ENCODE measurements at regions not wholly inside any gene's neighbourhood (a gene's known extent, or its start where the extent isn't known, plus 50 kb on each side); places are given as distances from the start of the nearest gene placed in this dataset.
"Not testable (repeated sequence)": the region's sequence is repeated elsewhere in the genome, so short reads cannot be mapped to it uniquely, and the experiment has no call there.

GRCh38 chrX:128805236-128805635, 718.1 kb downstream of the SMARCA1 start:
- DNase-seq (ENCODE audit: extremely low read depth, low read depth, low spot score) = no peak

DNA sequence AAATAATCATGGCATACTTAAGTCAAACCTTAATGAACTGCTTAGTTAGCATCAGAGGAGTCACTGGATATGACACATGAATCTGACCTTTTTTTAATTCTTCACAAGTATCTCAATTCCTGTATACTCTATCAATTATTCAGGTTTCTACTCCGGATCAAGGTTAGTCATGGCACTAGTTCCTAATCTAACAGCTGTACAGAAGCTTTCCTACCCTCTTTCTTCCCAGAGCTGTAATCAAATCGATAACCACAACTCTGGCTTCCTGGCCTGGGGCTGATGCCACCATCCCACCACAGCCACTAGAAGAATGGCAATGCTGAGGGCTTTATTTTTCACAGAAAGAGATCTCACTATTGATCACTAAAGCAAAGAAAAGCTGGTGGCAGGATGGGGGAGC, 718.5 kb downstream of the SMARCA1 start:
- no peak for DNase-seq (ENCODE audit: extremely low read depth, low read depth, low spot score)

- no peak for DNase-seq (ENCODE audit: extremely low read depth, low read depth, low spot score)
These were observed 723.2 kb downstream of the SMARCA1 start for GRCh38 chrX:128800138-128800537.

DNA sequence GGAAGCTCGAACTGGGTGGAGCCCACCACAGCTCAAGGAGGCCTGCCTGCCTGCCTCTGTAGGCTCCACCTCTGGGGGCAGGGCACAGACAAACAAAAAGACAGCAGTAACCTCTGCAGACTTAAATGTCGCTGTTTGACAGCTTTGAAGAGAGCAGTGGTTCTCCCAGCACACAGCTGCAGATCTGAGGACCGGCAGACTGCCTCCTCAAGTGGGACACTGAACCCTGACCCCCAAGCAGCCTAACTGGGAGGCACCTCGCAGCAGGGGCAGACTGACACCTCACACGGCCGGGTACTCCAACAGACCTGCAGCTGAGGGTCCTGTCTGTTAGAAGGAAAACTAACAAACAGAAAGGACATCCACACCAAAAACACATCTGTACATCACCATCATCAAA, 730.9 kb upstream of the ACTRT1 start:
- DNase-seq (ENCODE audit: extremely low read depth, low read depth, low spot score) = not testable (repeated sequence)

GRCh38 chrX:128781506-128781905, 729.3 kb upstream of the ACTRT1 start:
- DNase-seq (ENCODE audit: extremely low read depth, low read depth, low spot score) = no peak

DNA sequence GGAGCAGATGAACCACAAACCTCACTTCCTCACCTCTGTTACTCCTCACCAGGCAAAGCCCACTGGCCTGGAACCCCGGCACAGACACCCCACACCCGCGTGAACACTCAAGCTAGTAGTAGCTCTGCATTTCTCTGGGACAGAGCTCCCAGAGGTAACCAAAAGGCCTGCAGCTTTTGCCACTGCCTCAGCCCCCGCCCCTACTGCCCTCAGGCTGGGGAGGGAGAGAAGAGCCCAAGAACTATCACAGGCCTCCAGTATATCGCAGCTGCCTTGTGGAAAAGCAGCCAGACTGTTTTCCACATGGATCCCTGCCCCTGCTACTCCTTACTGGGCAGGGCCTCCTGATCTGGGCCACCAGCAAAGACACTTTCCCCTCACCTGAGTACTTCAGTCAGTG, 728.7 kb upstream of the ACTRT1 start:
- no peak for DNase-seq (ENCODE audit: extremely low read depth, low read depth, low spot score)

GRCh38 chrX:128769495-128769894, 717.3 kb upstream of the ACTRT1 start:
- DNase-seq (ENCODE audit: extremely low read depth, low read depth, low spot score) = no peak

- DNase-seq (ENCODE audit: extremely low read depth, low read depth, low spot score) = no peak
These were observed 707.5 kb upstream of the ACTRT1 start for GRCh38 chrX:128759745-128760144.

DNA sequence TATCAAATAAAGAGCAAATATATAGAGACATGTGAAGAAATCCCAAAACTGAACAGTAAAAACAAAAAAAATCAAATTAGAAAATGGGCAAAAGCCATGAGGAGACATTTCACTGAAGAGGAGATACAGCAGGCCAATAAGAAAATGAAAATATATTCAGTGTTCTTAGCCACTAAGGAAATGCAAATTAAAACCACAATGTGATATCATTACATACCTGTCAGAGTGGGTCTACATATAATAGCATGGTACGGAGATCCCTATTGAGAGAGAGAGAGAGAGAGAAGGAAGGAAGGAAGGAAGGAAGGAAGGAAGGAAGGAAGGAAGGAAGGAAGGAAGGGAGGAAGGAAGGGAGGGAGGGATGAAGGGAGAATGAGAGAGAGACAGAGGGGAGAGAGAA, 707.0 kb upstream of the ACTRT1 start:
- no peak for DNase-seq (ENCODE audit: extremely low read depth, low read depth, low spot score)

GRCh38 chrX:128754130-128754529, 701.9 kb upstream of the ACTRT1 start:
- DNase-seq (ENCODE audit: extremely low read depth, low read depth, low spot score) = no peak

DNA sequence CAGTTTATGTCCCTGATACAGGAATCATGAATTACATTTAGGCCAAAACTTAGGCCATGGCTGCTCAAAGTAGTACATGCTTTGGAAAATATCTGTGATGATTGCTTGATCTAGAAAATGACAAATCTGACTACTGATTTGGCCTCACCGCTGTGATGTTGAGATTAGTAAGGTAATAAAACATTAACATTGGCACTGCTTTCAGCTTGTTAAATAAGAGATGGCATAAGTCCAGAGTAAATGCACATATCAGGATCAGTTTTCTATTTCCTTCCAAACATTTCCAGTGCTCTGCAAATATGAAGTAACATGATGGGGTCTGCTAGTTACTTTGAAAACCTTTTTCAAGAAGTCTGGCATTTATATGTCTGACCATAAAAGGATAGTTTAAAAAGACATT, 687.3 kb upstream of the ACTRT1 start:
- no peak for DNase-seq (ENCODE audit: extremely low read depth, low read depth, low spot score)

GRCh38 chrX:128728943-128729342, 676.7 kb upstream of the ACTRT1 start:
- DNase-seq (ENCODE audit: extremely low read depth, low read depth, low spot score) = no peak

DNA sequence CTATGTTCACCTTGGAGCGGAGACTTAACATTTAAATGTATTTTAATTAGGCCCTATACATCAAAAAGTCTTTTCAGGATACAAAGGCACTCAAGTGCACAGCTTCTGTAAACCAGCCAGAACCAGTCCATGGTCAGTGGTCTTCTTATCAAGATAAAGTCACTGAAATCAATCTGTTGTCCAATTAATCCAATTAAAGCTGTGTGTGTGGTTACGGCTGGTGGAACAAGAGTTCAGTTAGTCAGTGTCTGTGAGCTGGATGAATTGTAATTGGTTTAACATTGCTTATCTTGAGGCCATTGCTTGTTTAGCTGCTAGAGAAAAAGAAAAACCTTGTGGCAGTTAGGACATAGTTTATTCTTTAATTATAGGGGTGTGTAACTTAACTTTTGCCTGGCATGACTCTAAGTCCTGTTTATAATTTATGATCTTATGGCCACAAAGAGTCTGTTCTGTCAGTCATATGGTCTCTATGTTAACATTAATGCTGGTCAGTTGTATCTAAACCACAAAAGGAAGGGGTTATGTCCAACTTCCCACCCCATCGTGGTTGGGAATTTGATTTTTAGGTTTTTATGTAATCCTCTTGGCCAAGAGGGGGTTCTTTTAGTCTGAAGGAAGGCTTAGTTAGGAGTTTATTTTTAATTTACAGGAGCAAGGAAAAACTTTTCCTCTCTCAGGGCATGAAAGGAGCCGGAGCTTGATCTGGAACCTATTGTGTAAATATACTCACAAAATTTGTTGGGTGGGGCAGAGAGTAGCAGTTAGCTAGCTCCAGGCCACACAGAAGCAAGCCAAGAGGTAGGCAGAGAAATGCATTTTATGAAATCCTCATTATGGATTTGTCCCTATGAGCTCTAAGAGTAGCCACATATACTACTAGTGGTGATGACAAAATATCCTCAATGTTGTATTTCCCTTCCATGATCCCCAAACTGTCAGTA, 665.7 kb upstream of the ACTRT1 start:
- no peak for DNase-seq (ENCODE audit: extremely low read depth, low read depth, low spot score)

GRCh38 chrX:128714425-128714824, 662.2 kb upstream of the ACTRT1 start:
- no peak for DNase-seq (ENCODE audit: extremely low read depth, low read depth, low spot score)

DNA sequence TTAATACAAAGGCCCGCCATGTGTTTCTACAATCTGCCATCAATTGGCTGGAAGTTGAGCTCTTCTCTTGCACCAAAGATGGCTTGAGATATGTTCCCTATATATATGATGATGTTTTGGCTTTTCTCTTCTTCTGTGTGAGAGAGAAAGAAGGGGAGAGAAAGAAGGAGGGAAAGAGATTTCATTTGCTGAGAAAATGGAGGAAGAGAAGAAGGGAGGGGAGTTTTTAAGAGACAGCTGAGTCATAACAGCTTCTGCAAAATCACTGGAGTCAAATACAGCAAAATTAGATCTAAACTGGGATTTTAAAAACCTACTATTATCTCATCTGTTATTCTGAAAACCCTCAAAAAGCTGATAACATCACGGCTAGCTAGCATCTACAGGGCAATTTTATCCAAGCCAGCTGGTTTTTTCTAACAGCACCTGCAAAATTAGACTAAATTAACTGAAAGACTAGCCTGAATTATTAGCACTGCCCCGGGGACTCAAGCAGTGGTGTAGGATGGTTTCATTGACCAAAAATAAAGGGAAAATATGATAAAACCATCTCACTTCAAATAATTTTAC, 647.6 kb upstream of the ACTRT1 start:
- no peak for DNase-seq (ENCODE audit: extremely low read depth, low read depth, low spot score)

DNA sequence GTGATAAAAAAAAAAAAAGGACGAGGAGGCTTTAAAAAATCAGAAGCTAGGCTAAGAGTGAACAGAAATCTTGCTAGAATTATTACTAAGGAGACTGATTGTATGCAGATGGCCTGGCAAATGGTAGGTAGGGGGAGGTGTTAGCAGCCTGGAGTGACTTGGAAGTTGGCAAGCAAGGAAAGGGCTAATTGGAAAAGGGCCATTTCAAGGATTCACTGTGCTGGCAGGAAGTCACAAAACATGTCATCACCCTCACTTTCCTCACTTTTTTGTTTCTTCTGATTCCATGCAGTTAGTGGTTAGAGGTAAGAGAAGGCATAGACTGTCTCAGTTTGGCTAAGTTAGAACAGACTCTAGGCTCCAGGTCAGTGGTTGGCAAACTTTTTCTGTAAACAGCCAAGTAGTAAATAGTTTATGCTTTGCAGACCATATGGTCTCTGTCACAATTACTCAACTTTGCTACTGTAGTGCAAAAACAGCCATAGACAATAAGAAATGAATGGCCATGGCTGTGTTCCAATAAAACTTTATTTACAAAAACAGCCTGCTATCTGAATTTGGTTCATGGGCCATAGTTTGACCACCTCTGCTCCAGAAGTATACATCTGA, 646.5 kb upstream of the ACTRT1 start:
- no peak for DNase-seq (ENCODE audit: extremely low read depth, low read depth, low spot score)

GRCh38 chrX:128691872-128692271, 639.7 kb upstream of the ACTRT1 start:
- no peak for DNase-seq (ENCODE audit: extremely low read depth, low read depth, low spot score)

DNA sequence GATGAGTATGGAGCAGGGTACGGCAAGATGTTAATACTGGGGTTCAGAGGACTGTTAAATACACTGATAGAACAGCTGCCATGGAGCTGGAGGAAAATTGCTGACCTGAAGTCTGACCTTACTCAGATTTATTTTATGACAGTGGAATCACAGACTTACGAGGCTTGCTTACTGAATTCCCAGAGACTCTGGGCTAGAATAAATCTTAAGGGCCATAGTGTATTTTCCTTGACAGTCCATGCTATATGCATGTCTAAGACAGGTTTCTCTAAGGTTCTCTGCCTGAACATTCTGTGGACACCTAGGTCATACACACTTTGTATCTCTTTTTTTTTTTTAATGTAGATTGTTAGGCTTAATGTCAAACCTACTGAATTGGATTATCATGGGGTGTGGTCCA, 633.2 kb upstream of the ACTRT1 start:
- no peak for DNase-seq (ENCODE audit: extremely low read depth, low read depth, low spot score)

GRCh38 chrX:128676651-128677050, 624.4 kb upstream of the ACTRT1 start:
- DNase-seq (ENCODE audit: extremely low read depth, low read depth, low spot score) = no peak

DNA sequence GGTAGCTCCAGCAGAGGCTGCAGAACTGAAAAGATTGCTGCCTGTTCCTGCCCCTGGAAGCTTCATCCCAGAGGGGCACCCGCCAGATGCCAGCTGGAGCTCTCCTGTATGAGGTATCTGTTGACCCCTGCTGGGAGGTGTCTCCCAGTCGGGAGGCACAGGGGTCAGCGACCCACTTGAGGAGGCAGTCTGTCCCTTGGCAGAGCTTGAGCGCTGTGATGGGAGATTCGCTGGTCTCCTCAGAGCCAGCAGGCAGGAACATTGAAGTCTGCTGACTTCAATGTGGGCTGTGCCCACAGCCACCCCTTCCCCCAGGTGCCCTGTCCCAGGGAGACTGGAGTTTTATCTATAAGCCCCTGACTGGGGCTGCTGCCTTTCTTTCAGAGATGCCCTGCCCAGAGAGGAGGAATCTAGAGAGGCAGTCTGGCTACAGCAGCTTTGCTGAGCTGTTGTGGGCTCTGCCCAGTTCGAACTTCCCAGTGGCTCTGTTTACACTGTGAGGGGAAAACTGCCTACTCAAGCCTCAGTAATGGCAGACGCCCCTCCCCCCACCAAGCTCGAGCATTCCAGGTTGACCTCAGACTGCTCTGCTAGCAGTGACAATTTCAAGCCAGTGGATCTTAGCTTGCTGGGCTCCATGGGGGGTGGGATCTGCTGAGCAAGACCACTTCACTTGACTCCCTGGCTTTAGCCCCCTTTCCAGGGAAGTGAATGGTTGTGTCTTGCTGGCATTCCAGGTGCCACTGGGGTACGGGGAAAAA, 622.3 kb upstream of the ACTRT1 start:
- not testable (repeated sequence) for DNase-seq (ENCODE audit: extremely low read depth, low read depth, low spot score)

GRCh38 chrX:128664211-128664610, 612.0 kb upstream of the ACTRT1 start:
- DNase-seq (ENCODE audit: extremely low read depth, low read depth, low spot score) = no peak
